ENCODE measurements at regions not wholly inside any gene's neighbourhood (a gene's known extent, or its start where the extent isn't known, plus 50 kb on each side); places are given as distances from the start of the nearest gene placed in this dataset.
"Not testable (repeated sequence)": the region's sequence is repeated elsewhere in the genome, so short reads cannot be mapped to it uniquely, and the experiment has no call there.

DNA sequence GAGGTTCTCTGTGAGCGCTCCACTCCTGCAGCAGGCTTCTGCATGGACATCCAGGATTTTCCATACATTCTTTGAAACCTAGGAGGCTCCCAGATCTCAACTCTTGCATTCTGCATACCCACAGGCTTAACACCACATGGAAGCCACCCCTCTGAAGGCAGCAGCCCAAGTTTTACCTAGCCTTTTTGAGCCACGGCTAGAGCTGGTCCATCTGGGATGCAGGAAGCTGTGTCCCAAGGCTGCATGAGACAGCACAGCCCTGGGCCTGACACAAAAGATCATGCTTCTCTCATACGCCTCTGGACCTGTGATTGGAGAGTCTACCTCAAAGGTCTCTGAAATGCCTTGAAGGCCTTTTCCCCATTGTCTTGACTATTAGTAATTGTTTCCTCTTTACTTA lies 53.6 kb upstream of the RPRM start:
- no peaks in the 10 kb centered on the region for H3K4me1 ChIP-seq (ENCODE audit: insufficient read depth, poor library complexity, severe bottlenecking)
- no peak overlapping the region for H3K4me3 ChIP-seq (ENCODE audit: severe bottlenecking)
- H3K27ac ChIP-seq (ENCODE audit: poor library complexity, severe bottlenecking): no peak overlapping the region
- no peaks in the 10 kb centered on the region for H3K27me3 ChIP-seq (ENCODE audit: insufficient read depth, poor library complexity, severe bottlenecking)
- H3K9me3 ChIP-seq (ENCODE audit: severe bottlenecking): no peaks in the 10 kb centered on the region
- TF ChIP-seq, protein P1, sequence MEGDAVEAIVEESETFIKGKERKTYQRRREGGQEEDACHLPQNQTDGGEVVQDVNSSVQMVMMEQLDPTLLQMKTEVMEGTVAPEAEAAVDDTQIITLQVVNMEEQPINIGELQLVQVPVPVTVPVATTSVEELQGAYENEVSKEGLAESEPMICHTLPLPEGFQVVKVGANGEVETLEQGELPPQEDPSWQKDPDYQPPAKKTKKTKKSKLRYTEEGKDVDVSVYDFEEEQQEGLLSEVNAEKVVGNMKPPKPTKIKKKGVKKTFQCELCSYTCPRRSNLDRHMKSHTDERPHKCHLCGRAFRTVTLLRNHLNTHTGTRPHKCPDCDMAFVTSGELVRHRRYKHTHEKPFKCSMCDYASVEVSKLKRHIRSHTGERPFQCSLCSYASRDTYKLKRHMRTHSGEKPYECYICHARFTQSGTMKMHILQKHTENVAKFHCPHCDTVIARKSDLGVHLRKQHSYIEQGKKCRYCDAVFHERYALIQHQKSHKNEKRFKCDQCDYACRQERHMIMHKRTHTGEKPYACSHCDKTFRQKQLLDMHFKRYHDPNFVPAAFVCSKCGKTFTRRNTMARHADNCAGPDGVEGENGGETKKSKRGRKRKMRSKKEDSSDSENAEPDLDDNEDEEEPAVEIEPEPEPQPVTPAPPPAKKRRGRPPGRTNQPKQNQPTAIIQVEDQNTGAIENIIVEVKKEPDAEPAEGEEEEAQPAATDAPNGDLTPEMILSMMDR (IDR thresholded peaks at IDR 0.05; ENCODE audit: poor library complexity, severe bottlenecking): no peak
- ATAC-seq (ENCODE audit: low read depth) (no peak), DNase-seq (ENCODE audit: low spot score) (no peak)
- no peaks in the 10 kb centered on the region for H3K36me3 ChIP-seq (ENCODE audit: low read depth)

DNA sequence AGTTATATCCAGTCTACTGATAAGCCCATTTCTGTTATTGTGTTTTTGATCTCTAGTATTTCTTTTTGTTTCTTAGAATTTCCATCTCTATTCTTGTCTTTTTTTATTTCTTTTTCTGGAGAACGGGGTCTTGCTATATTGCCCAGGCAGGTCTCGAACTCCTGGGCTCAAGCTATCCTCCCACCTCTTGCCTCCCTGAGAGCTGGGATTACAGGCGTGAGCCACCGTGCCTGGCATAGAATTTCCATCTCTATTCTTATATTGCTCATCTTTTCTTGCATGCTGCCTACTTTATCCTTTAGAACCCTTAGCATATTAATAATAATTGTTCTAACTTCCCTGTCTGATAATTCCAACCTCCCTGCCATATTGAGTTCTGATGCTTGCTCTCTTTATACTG lies 55.2 kb upstream of the RPRM start:
- H3K4me3 ChIP-seq (ENCODE audit: severe bottlenecking); H3K9me3 ChIP-seq (ENCODE audit: severe bottlenecking); ATAC-seq (ENCODE audit: low read depth); H3K27ac ChIP-seq (ENCODE audit: poor library complexity, severe bottlenecking); DNase-seq (ENCODE audit: low spot score); H3K4me1 ChIP-seq (ENCODE audit: insufficient read depth, poor library complexity, severe bottlenecking); H3K36me3 ChIP-seq (ENCODE audit: low read depth); H3K27me3 ChIP-seq (ENCODE audit: insufficient read depth, poor library complexity, severe bottlenecking): not testable (repeated sequence)

DNA sequence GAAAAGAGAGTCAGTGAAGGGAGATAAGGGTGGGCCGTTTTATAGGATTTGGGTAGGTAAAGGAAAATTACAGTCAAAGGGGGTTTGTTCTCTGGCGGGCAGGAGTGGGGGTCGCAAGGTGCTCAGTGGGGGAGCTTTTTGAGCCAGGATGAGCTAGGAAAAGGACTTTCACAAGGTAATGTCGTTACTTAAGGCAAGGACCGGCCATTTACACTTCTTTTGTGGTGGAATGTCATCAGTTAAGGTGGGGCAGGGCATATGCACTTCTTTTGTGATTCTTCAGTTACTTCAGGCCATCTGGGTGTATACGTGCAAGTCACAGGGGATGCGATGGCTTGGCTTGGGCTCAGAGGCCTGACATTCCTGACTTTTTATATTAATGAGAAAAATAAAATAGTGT lies 56.0 kb upstream of the RPRM start:
- H3K36me3 ChIP-seq (ENCODE audit: low read depth); H3K9me3 ChIP-seq (ENCODE audit: severe bottlenecking); ATAC-seq (ENCODE audit: low read depth); H3K27ac ChIP-seq (ENCODE audit: poor library complexity, severe bottlenecking); DNase-seq (ENCODE audit: low spot score); H3K4me3 ChIP-seq (ENCODE audit: severe bottlenecking); H3K27me3 ChIP-seq (ENCODE audit: insufficient read depth, poor library complexity, severe bottlenecking); H3K4me1 ChIP-seq (ENCODE audit: insufficient read depth, poor library complexity, severe bottlenecking): not testable (repeated sequence)

DNA sequence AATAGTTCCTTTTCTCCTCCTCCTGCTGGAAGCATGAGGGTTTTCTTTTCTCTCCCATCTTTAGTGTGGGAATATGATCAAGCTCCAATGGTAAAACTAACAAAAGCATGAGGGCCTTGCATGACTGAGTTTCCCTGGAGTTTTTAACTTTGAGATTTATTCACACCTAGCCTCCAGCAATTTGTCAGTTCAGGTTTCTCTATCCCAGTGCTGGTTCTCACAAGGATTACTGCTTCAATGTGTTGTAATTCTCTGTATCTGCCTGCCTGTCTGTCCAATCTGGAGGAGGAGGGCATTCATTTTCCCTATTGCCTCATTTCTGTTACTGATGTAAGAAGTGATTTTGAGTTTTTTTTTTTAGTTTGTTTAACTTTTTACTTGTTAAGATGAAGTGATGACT lies 57.6 kb upstream of the RPRM start:
- Histone ChIP-seq H3K9me3 (ENCODE audit: severe bottlenecking) (no peaks in the 10 kb centered on the region), H3K4me3 (ENCODE audit: severe bottlenecking) (no peak overlapping the region), H3K27me3 (ENCODE audit: insufficient read depth, poor library complexity, severe bottlenecking) (no peaks in the 10 kb centered on the region), H3K27ac (ENCODE audit: poor library complexity, severe bottlenecking) (no peak overlapping the region), H3K4me1 (ENCODE audit: insufficient read depth, poor library complexity, severe bottlenecking) (no peaks in the 10 kb centered on the region), H3K36me3 (ENCODE audit: low read depth) (no peaks in the 10 kb centered on the region)
- DNase-seq (ENCODE audit: low spot score) (no peak), ATAC-seq (ENCODE audit: low read depth) (no peak)
- TF ChIP-seq, protein P1 (IDR thresholded peaks at IDR 0.05; ENCODE audit: poor library complexity, severe bottlenecking): no peak

DNA sequence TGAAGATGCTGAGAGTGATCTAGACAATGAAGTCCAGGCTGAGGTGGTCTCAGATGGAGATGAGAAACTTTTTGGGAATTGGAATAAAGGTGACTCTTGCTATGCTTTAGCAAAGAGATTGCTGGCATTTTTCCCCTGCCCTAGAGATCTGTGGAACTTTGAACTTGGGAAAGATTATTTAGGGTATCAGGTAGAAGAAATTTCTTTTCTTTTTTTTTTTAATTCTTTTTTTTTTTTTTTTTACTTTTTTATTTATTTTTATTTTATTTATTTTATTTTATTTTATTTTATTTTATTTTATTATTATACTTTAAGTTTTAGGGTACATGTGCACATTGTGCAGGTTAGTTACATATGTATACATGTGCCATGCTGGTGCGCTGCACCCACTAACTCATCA lies 59.5 kb upstream of the RPRM start:
- H3K27ac ChIP-seq (ENCODE audit: poor library complexity, severe bottlenecking); ATAC-seq (ENCODE audit: low read depth); H3K27me3 ChIP-seq (ENCODE audit: insufficient read depth, poor library complexity, severe bottlenecking); H3K9me3 ChIP-seq (ENCODE audit: severe bottlenecking); DNase-seq (ENCODE audit: low spot score); H3K4me3 ChIP-seq (ENCODE audit: severe bottlenecking); H3K36me3 ChIP-seq (ENCODE audit: low read depth); H3K4me1 ChIP-seq (ENCODE audit: insufficient read depth, poor library complexity, severe bottlenecking): not testable (repeated sequence)

DNA sequence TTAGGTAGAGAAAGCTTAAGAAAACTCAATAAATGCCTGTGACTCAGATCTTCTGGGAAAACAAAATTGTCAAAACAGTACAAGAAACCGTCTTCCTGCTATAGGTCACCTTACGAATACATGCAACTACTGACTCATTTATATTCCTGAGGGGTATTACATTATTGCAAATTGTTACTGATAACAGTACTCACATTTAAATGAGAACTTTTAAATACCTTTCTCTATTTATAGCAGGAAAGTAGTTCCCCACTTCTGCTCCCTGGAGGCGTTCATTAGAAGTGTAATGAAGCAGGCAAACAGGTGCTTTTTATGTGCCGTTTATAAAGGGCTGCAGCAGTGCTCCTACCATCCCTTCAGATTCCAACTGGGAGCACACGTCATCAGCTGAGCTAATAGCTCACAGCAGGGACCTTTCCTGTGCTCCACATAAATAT lies 65.1 kb upstream of the RPRM start:
- H3K27ac ChIP-seq (ENCODE audit: poor library complexity, severe bottlenecking): no peak overlapping the region
- H3K4me1 ChIP-seq (ENCODE audit: insufficient read depth, poor library complexity, severe bottlenecking): no peaks in the 10 kb centered on the region
- TF ChIP-seq, protein P1 (IDR thresholded peaks at IDR 0.05; ENCODE audit: poor library complexity, severe bottlenecking): no peak
- H3K27me3 ChIP-seq (ENCODE audit: insufficient read depth, poor library complexity, severe bottlenecking): no peaks in the 10 kb centered on the region
- no peaks in the 10 kb centered on the region for H3K9me3 ChIP-seq (ENCODE audit: severe bottlenecking)
- DNase-seq (ENCODE audit: low spot score) (no peak), ATAC-seq (ENCODE audit: low read depth) (no peak)
- no peaks in the 10 kb centered on the region for H3K36me3 ChIP-seq (ENCODE audit: low read depth)
- no peak overlapping the region for H3K4me3 ChIP-seq (ENCODE audit: severe bottlenecking)
